Right lung (tissue), 2 donors: ENCODE measurements at regions not wholly inside any gene's neighbourhood (a gene's known extent, or its start where the extent isn't known, plus 50 kb on each side); places are given as distances from the start of the nearest gene placed in this dataset.
"Not testable (repeated sequence)": the region's sequence is repeated elsewhere in the genome, so short reads cannot be mapped to it uniquely, and the experiment has no call there.

Experiments
- DNase-seq, 2 donors: peaks; one replicate each; pipeline ENCODE4 v3.0.0-alpha.2; 2013

GRCh38 chr2:58515827-58516573, 274.9 kb upstream of the FANCL start:
- no peak for DNase-seq

GRCh38 chr2:58514252-58514651, 273.1 kb upstream of the FANCL start:
- no peak for DNase-seq

GRCh38 chr2:58512878-58513277, 271.8 kb upstream of the FANCL start:
- no peak for DNase-seq

- DNase-seq: no peak
These were observed 266.9 kb upstream of the FANCL start for GRCh38 chr2:58508006-58508405.

GRCh38 chr2:58503918-58504317, 262.8 kb upstream of the FANCL start:
- no peak for DNase-seq

GRCh38 chr2:58502931-58503330, 261.8 kb upstream of the FANCL start:
- DNase-seq: no peak

- DNase-seq: no peak
These were observed 260.4 kb upstream of the FANCL start for GRCh38 chr2:58501371-58502160.

GRCh38 chr2:58497168-58497567, 256.0 kb upstream of the FANCL start:
- DNase-seq: no peak

- DNase-seq: no peak
These were observed 254.7 kb upstream of the FANCL start for GRCh38 chr2:58495806-58496205.

GRCh38 chr2:58494071-58494501, 253.0 kb upstream of the FANCL start:
- DNase-seq: no peak

GRCh38 chr2:58484629-58485028, 243.5 kb upstream of the FANCL start:
- DNase-seq: no peak

GRCh38 chr2:58484221-58484620, 243.1 kb upstream of the FANCL start:
- no peak for DNase-seq

GRCh38 chr2:58483307-58483706, 242.2 kb upstream of the FANCL start:
- DNase-seq: no peak

GRCh38 chr2:58481670-58482069, 240.5 kb upstream of the FANCL start:
- no peak for DNase-seq

GRCh38 chr2:58480141-58480540, 239.0 kb upstream of the FANCL start:
- DNase-seq: no peak

GRCh38 chr2:58479535-58480140, 238.5 kb upstream of the FANCL start:
- DNase-seq: no peak

- DNase-seq: no peak
These were observed 235.4 kb upstream of the FANCL start for GRCh38 chr2:58476556-58476955.

- no peak for DNase-seq
These were observed 234.6 kb upstream of the FANCL start for GRCh38 chr2:58475756-58476155.

- DNase-seq: no peak
These were observed 232.0 kb upstream of the FANCL start for GRCh38 chr2:58473165-58473564.

- DNase-seq: no peak
These were observed 225.7 kb upstream of the FANCL start for GRCh38 chr2:58466804-58467203.

- DNase-seq: not testable (repeated sequence)
These were observed 224.9 kb upstream of the FANCL start for GRCh38 chr2:58466021-58466420.

GRCh38 chr2:58460670-58461069, 219.5 kb upstream of the FANCL start:
- no peak for DNase-seq
